ENCODE measurements at regions not wholly inside any gene's neighbourhood (a gene's known extent, or its start where the extent isn't known, plus 50 kb on each side); places are given as distances from the start of the nearest gene placed in this dataset.

- Mint-ChIP-seq H3K4me1 (no peaks in the 10 kb centered on the region), H3K36me3 (no peaks in the 10 kb centered on the region), H3K9me3 (peaks cover 5% of the 10 kb centered on the region), H3K27me3 (ENCODE audit: insufficient read depth, low read depth) (peaks cover 4% of the 10 kb centered on the region), H3K27ac (no peak overlapping the region), H3K4me3 (no peak overlapping the region)
- H4K20me1 ChIP-seq (ENCODE audit: low read depth): no peaks in the 10 kb centered on the region
- H3K4me1 ChIP-seq: no peaks in the 10 kb centered on the region
- H3K79me2 ChIP-seq (ENCODE audit: low read depth): no peaks in the 10 kb centered on the region
- no peak overlapping the region for H2AFZ ChIP-seq (replicated peaks)
- no peak overlapping the region for H3K4me3 ChIP-seq
- no peak overlapping the region for H3K9ac ChIP-seq
- peaks cover 4% of the 10 kb centered on the region for H3K9me3 ChIP-seq (ENCODE audit: low read depth)
- H3K4me2 ChIP-seq: no peak overlapping the region
- H3K36me3 ChIP-seq: no peaks in the 10 kb centered on the region
- H3K27me3 ChIP-seq: no peaks in the 10 kb centered on the region
- TF ChIP-seq EZH2 (IDR thresholded peaks at IDR 0.05) (no peak), CTCF (IDR thresholded peaks at IDR 0.05) (no peak)
- no peak for DNase-seq (ENCODE audit: low spot score)
- no peak overlapping the region for H3K27ac ChIP-seq
- no peaks in the 10 kb centered on the region for H3F3A ChIP-seq (ENCODE audit: low read depth)
Observed at GRCh38 chr21:14646893-14647292, 100.8 kb upstream of the SAMSN1 start.

GRCh38 chr21:14645702-14646101 lies 99.6 kb upstream of the SAMSN1 start:
- H3K9ac ChIP-seq: no peak overlapping the region
- Mint-ChIP-seq H3K27me3 (ENCODE audit: insufficient read depth, low read depth) (peaks cover 4% of the 10 kb centered on the region), H3K4me1 (no peaks in the 10 kb centered on the region), H3K4me3 (no peak overlapping the region), H3K36me3 (no peaks in the 10 kb centered on the region), H3K27ac (no peak overlapping the region), H3K9me3 (peaks cover 5% of the 10 kb centered on the region)
- TF ChIP-seq CTCF (IDR thresholded peaks at IDR 0.05) (no peak), EZH2 (IDR thresholded peaks at IDR 0.05) (no peak), EZH2phosphoT487 (IDR thresholded peaks at IDR 0.05) (no peak)
- no peak overlapping the region for H3K27ac ChIP-seq
- H3K36me3 ChIP-seq: no peaks in the 10 kb centered on the region
- no peak overlapping the region for H2AFZ ChIP-seq (replicated peaks)
- no peak overlapping the region for H3K4me2 ChIP-seq
- no peak for DNase-seq (ENCODE audit: low spot score)
- no peaks in the 10 kb centered on the region for H3K79me2 ChIP-seq (ENCODE audit: low read depth)
- H3K9me3 ChIP-seq (ENCODE audit: low read depth): peaks cover 4% of the 10 kb centered on the region
- no peak overlapping the region for H3K4me3 ChIP-seq
- no peaks in the 10 kb centered on the region for H4K20me1 ChIP-seq (ENCODE audit: low read depth)
- H3K27me3 ChIP-seq: no peaks in the 10 kb centered on the region
- no peaks in the 10 kb centered on the region for H3K4me1 ChIP-seq
- no peaks in the 10 kb centered on the region for H3F3A ChIP-seq (ENCODE audit: low read depth)

- TF ChIP-seq EZH2phosphoT487 (IDR thresholded peaks at IDR 0.05): no peak
- TF ChIP-seq EZH2 (IDR thresholded peaks at IDR 0.05): no peak
- no peak for TF ChIP-seq CTCF (IDR thresholded peaks at IDR 0.05)
- no peak overlapping the region for H3K4me2 ChIP-seq
- H3F3A ChIP-seq (ENCODE audit: low read depth): no peaks in the 10 kb centered on the region
- H3K27ac ChIP-seq: no peak overlapping the region
- H3K9ac ChIP-seq: no peak overlapping the region
- Mint-ChIP-seq H3K4me3 (no peak overlapping the region), H3K27ac (no peak overlapping the region), H3K36me3 (no peaks in the 10 kb centered on the region), H3K9me3 (no peaks in the 10 kb centered on the region), H3K4me1 (peaks cover 5% of the 10 kb centered on the region), H3K27me3 (ENCODE audit: insufficient read depth, low read depth) (no peaks in the 10 kb centered on the region)
- H3K36me3 ChIP-seq: no peaks in the 10 kb centered on the region
- no peaks in the 10 kb centered on the region for H3K27me3 ChIP-seq
- no peaks in the 10 kb centered on the region for H3K9me3 ChIP-seq (ENCODE audit: low read depth)
- no peak overlapping the region for H2AFZ ChIP-seq (replicated peaks)
- no peaks in the 10 kb centered on the region for H3K4me1 ChIP-seq
- H4K20me1 ChIP-seq (ENCODE audit: low read depth): no peaks in the 10 kb centered on the region
- no peaks in the 10 kb centered on the region for H3K79me2 ChIP-seq (ENCODE audit: low read depth)
- H3K4me3 ChIP-seq: no peak overlapping the region
- DNase-seq (ENCODE audit: low spot score): no peak
Observed at GRCh38 chr21:14632359-14632758, 86.2 kb upstream of the SAMSN1 start.
